HG02840 (cell line): ENCODE measurements at regions not wholly inside any gene's neighbourhood (a gene's known extent, or its start where the extent isn't known, plus 50 kb on each side); places are given as distances from the start of the nearest gene placed in this dataset.

Source experiments
- ATAC-seq: cut with Tn5 transposase; IDR thresholded peaks from one replicate; pipeline ENCODE4 v1.9.1; 2021; ENCODE audit warnings: mild to moderate bottlenecking, moderate library complexity, moderate number of reproducible peaks; ENCODE audit not compliant: unreplicated experiment, low FRiP score

DNA sequence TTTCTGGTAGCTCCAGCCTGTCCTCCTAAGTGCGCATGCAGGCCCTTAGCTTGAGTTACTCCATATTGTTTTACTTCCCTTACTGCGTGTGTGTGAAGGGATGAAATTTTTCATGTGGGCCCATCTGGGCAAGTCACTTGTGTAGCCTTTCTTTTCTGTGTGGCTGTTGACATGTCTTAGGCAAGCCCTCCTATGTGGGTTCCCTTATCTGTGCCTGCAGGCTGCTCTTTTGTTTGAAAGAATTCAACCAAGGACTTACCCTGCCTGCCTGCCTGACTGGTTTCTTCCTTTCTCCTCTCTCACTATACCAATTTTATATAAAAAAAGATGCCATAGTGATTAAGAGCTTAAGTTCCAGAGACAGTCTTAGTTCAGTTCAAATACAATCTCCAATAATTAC, 249.3 kb downstream of the ATG4C start:
- ATAC-seq = no peak

DNA sequence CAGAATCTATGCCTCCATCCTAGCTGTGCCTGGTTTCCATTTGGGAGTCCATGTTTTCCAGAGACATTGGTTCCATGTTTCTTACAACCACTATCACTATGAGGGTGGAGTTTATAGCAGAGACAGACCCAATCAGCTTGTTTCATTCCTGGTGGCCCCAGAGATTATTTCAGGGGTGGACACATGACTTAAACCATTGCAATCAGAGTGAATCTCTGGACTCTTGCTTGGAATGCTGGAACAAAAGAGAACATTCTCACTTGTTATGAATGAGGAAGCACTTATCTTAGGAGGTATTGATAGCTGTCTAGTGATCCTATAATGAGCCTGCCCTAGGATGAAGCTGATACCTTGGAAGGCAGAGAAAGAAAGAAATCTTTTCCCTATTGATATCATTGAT, 250.3 kb downstream of the ATG4C start:
- ATAC-seq = no peak

DNA sequence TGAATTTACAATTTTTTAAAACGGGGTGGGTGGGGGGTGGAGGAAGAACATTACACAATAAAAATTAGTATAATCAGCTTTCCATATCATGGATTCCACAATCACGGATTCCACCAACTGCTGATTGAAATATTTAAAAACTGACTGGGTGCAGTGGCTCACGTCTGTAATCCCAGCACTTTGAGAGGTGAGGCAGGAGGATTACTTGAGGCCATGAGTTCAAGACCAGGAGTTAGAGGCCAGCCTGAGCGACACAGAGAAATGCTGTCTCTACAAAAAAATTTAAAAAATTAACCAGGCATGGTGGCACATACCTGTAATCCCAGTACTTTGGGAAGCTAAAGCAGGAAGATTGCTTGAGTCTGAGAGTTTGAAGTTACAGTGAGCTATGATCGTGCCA, 254.7 kb downstream of the ATG4C start:
- no peak for ATAC-seq

DNA sequence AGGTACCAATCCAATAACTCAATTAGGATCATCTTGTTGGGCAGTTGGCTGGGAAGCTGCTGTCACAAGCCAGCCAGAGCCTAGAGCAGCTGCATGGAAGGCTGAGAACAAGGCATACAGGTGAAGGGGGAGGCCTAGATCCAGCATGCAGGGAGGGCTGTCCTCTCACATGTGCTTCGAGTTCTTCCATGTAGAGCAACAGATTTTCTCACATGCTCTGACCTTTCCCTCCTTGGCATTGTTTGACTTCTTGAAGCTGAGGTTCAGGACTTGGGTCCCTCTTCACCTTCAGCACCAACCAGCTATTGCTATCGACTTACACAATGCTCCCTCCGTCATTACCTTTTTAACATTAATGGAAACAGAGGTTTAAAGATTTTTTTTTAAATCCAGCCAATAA, 257.7 kb downstream of the ATG4C start:
- no peak for ATAC-seq

DNA sequence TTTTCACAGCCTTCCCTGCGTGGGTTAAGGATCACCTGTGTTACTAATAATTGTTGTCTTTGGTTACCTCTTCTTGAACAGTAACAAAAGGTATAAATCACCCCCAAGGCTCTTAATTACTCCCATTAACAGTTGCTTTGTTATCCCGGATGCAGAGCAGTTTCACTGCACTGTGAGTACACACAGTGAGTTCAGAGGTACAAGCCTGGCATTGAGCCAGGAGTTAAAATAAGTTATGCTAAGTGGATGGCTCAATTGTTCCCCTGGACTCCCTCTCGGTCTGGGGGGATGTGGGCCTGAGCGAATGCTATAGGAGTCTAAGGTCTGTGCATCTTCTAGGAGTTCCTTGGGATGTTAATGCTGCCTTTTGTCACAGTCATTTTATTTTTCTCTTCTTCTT, 258.3 kb downstream of the ATG4C start:
- no peak for ATAC-seq

DNA sequence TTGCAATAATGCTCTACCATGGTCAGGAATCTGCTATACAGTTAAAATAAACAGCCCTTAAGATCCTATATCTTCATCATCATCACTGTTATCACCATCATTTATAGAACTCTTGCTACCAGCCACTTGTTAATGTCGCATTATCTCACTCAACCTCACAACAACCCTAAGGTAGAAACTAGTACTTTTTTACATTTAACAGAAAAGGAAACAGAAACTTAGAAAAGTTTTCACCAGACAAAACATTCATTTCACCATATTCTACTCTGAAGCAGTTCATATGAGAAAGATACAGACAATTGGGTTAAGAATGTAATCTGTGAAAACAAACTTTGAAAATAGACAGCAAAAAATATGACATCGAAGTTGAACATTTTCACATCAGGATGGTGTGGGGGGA, 262.6 kb downstream of the ATG4C start:
- no peak for ATAC-seq

DNA sequence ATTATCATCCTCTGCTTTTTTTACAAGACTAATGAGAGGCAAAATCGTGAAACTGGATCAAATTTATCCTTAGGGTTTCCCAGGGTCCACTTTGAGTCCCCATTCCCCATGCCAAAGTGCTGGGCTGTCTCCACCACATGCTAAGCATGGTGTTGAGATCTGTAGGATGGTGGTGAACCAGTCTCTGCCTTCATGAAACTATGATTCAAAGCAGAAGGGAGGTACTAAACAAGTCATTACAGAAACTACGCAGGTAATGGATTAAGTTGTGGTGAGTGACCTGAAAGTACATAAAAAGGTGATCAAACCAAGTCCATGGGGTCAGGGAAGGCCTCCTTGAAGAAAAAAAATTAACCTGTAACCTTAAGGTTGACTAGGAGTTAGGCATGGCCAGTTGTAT, 265.2 kb downstream of the ATG4C start:
- no peak for ATAC-seq

DNA sequence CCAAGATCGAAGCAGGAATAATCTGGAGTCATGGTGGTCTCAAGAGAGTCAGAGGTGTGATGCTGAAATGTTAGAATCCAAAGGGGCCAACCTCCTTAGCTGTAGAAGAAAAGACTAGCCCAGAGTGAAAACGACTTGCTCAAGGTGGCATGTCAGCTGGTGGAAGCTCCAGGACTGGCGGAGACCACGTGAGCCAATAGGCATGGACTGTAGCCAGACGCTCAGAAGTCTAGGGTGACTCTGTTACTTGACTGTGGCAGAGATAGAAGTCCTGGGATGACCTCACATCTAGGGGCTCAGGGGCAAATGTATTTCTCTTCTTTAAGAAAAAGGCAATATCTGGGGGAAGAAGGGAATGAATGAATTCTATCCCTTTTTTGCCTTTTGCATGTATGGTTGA, 267.4 kb downstream of the ATG4C start:
- ATAC-seq = no peak

DNA sequence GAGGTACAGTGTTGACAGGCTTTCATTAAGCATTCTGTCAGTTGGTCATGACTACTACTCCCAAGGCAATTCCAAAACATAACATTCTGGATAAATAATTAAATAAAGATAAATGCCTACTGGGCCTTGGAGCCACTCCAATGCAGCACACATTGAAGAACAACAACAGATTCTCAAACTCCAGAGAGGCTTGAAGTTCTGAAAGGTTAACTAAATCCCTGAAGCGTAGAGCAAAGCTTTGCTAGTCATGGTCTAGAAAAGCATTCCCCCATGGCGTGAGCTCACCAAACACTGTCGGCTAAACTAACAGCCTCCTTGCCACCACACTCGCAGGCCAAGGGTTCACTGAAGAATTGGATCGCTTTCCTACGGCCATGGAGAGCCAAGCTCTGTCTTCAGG, 268.0 kb downstream of the ATG4C start:
- no peak for ATAC-seq

DNA sequence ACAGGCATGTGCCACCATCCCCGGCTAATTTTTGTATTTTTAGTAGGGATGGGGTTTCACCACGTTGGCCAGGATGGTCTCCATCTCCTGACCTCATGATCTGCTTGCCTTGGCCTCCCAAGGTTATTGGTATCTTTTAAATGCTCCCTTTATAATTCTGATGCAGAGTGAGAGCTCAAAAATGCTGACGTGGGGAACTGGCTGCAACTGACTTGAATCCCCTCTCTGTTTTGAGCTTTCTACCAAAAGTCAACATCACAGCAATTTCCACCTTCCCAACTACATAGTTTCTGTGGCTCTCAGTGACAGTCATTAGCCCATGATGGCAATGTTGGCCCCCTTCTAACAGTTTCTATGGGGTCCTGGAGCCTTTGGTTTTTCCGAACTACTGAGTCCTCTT, 268.2 kb upstream of the FOXD3 start:
- no peak for ATAC-seq

DNA sequence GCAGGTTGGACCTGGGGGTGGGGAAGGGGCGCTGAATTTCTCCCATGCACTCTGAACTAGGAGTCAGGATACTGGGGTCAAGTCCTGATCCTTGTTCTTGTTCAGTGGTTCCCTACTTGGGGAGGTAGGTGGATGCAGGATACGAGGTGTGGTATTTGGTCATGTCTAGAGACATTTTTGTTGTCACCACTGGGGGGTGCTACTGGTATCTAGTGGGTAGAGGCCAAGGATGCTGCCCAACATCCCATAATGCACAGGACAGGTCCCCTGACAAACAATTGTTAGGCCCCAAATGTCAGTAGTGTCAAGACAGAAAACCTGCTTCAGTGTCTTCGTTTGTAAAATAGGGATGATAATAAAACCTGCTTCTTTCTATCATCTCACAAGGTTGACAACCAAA, 259.0 kb upstream of the FOXD3 start:
- ATAC-seq = no peak

DNA sequence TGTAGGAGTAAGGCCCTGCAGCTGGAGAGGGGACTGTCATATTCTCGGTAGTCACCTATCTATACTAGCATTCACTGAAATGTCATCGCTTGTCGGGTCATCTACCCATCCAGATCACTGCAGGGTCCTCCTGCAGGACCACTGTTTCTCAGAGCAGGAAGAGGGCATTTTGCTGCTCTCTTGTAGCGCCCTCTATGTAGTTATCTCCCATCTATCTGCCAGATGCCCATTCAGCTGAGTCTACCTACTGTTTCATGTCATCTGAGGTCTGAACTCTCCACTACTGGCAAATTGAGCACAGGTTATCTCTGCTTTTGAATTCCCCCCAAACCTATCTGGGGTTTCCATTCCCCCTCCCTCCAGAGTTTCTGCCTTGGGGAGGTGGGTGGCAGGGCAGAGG, 258.2 kb upstream of the FOXD3 start:
- ATAC-seq = no peak

DNA sequence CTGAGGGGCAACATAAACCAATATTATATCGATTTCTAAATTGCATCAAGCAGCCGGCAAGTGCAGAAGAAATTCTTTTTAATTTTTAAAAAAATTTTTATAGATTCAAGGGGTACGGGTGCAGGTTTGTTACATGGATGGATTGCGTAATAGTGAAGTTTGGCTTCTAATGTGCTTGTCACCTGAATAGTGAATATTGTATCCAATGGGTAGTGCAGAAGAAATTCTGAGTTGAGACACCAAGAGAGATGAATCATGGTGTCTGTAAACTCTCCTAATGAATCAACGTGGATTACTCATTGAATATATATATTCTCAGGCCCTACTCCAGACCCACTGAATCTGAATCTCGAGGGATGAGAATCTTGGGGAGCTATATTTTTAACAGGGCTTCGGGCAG, 253.7 kb upstream of the FOXD3 start:
- no peak for ATAC-seq

DNA sequence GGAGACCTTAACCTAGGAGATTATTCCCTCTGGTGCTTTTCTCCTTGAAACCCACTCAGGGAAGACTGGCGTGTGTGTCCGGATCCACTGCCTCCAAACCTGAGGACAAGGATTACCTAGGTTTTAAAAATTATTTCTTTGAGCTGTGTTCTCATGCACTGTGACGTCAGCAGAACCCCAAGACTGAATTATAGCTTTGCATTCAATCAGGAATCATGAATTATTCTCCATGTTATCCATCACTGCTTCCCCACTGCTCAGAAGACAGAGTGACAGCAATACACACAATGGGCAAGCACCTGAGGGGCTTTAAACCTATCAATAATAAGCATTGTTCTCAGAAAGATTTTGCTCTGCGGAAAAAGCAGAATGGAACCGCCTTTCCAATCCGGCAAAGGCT, 253.2 kb upstream of the FOXD3 start:
- ATAC-seq = no peak

DNA sequence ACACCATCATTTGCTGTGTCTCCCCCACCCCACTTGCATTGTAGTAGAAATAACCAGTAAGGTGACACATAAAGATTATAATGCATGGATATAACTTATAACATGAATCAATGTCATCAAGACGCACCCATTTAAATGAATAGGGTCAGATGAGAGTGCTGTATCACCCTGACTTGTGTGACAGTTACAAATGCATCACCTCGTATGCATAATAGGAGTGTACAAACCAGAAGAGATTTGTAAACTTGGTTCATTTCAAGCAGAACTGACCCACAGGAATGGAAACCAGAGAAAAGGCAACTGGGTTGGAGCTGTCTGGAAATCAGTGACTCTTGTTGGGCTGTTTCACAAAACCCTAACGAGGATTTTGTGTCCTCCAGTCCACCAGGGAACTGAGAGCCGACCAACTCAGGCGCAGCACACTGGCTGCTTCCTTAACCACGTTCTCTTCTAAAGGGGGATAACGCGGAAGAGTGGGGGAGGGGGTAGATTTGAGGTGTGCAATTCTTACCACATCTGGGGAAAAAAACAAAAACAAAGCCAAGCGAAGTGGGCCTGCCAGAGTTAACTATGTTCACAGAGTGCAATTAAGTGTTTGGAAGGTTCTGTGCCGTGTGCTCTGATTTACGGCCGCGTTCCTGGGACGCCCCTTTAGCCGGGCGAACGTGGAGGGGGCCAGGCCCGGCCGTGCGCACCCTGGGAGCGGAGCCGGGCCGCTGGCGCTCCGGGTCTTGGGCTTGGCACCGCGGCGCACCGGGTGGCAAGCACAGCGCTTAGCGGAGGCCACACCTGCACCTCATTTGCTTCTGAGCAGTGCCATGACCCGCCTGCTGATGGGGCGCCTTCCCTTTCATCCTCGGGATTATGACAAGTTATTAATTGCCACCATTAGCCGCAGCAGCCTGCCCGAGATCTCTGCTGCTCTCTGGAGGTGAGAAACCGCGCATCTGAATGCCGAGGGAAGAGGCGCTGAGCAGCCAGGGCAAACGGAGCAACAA, 248.8 kb upstream of the FOXD3 start:
- ATAC-seq = no peak

DNA sequence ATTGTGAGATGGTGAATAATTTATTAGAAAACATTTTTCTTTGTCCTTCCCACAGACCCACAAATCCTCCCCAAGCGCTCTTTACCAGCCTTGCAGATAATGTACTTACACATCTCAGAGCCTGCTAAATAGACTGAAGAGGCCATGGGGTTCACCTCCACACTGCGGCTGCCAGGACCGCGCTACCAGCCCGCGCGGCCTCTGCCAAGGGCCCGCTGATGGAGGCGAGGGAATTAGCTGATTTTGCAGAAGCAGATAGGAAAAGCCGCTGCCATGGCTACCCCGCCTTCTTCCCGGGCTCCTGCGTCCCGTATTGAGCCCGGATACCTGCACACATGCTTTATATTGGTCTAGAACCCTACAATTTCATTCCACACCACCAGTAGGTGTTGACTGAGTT, 248.0 kb upstream of the FOXD3 start:
- ATAC-seq = no peak

DNA sequence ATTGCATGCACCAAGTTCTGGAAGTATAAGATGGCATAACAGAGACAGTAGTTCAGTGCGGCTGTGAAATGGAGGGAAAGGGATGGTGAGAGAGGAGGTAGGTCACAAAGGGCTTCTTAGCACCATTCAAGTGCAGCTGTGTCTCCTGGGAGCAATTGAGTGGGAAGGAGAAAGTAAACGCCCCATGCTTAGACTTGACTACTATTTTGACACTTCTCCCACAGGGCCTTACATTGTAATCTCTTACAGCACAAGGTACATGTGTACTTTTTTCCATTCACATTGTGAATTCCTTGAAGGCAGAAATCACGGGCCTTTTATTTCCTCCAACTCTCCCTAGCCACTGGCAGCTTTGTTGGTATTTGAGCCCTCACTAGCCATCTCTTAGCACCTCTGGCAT, 239.6 kb upstream of the FOXD3 start:
- ATAC-seq = no peak

DNA sequence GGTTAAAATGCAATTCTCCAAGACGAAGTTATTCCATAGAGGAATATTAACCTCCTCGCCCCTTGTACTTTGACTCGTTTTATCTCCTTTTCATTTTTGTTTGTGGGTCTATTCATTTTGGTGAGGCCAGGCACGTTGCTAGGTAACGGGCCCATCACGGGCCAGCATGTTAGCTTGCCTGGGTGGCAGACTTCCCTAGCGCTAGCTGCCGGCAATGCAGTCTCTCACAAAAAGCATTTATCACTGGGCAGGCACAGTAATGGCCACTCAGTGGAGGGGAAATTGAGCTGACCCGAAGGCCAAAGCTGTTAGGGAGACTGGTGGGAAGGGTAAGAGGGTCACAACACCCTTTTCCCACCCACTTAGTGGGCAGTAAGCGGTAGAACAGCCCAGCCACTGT, 234.4 kb upstream of the FOXD3 start:
- no peak for ATAC-seq

DNA sequence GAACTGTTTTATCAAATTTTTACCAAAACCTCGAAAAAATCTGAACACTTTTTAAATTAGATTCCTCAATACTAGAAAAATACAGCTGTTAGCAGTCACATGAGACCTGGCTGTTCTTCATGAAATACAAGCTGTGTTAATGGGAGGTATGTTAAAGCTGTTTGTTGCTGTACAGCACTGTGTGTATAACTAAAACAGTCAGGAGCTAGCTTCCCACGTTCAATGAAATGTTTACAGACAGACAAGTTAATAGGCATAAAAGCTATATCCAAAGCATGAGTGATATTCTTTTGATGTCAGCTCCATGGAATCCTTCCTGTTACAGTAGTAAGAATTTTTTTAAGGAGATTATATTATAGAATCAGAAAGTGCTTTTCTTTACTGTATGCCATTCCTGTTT, 223.2 kb upstream of the FOXD3 start:
- no peak for ATAC-seq

DNA sequence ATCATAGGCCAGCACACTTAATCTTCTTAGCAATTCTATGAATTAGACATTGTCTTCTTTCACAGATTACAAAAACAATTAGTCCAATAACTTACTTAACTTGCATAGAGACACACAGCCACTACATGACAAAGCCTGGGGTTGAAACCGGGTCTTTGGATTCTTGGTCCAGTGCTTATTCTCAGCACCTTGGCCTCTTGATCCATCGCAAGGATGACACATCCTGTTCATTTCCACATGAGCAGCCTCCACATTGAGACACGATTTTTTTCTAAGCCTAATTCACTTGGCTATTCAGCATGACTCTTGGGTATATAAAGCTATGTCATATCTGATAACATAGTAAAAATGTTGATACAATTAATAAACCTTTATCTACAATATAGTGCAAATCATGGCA, 221.0 kb upstream of the FOXD3 start:
- ATAC-seq = no peak

DNA sequence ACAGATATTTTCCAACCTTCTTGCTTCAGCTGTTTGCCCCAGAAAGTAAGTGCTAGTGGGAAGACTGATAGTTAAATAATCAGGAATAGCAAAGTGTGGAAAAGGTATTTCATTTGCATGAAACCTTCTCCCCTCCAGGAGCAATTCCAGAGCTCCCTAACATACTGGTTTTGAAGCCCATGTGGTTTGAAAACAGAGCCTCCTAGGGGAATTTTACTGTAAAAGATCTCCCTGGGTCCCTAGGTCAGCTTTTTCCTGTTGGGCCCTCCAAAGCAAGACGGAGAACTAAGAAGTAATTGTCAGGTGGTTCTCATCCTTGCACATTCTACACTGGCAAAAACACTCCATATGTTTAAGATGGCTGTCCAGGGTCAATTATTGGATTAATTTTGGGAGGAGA, 218.7 kb upstream of the FOXD3 start:
- ATAC-seq = no peak

DNA sequence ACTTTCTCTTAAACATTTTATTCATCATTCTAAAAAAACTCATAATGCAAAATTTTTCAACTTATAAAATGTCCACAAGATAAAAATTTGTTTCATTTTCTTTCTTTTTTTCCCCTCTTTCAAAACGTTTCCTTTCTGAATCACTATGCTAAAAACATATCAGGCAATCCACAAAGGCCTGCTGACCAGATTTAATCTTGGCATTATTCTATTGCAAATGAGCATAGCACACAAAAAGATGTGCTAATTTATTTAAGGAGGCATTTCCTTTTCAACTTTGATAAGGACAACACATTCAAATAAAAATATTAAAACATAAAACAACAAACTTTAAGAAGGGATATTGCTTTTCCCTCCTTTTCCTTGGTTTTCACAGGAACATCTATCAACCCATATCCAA, 215.3 kb upstream of the FOXD3 start:
- no peak for ATAC-seq

DNA sequence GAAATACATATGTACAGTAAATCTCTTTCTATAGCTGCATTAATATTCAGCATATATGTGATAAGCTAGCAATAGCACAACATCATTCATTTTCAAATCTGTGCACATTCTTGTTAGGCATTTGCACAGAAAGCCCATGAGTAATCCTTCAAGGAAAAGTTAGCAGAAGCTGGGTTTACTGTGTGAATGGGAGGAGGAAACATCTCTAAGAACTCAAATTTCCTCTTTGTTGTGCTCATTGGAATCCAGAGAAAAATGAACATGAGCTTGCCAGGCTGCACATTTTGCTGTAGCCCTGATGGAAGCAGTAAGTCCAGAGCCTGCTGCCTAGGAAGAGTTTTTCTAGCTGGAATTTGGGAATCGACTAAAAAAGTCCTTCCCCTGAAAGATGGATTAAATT, 214.2 kb upstream of the FOXD3 start:
- ATAC-seq = no peak
